GM23338 (cell line): ENCODE measurements at regions not wholly inside any gene's neighbourhood (a gene's known extent, or its start where the extent isn't known, plus 50 kb on each side); places are given as distances from the start of the nearest gene placed in this dataset.

Experiments used
- CREB1 ChIP-seq: fragments of 250-450 bp; sonication (Bioruptor Pico); IDR thresholded peaks from 2 replicates; pipeline ENCODE4 v1.5.0; 2020; ENCODE audit warnings: low read depth, mild to moderate bottlenecking, moderate library complexity
- EZH2 ChIP-seq: fragments of 200-600 bp; sonication (generic); IDR thresholded peaks from one replicate; pipeline ENCODE4 v1.8.0; 2017; ENCODE audit warnings: antibody characterized with exemption, mild to moderate bottlenecking, low read depth; ENCODE audit not compliant: unreplicated experiment
- POLR2AphosphoS5 ChIP-seq: IDR thresholded peaks from 2 replicates; pipeline ENCODE4 v1.6.1; 2016; ENCODE audit warnings: antibody characterized with exemption, low read depth
- ZNF114 ChIP-seq: fragments of 250-450 bp; sonication (Bioruptor Pico); IDR thresholded peaks from 2 replicates; pipeline ENCODE4 v1.5.0; 2020; ENCODE audit warnings: mild to moderate bottlenecking, moderate library complexity
- TF ChIP-seq, protein P1 (sequence below): IDR thresholded peaks from 2 replicates; pipeline ENCODE4 v1.6.1; 2016; ENCODE audit warnings: antibody characterized with exemption
- TF ChIP-seq, protein P2 (sequence below), 2 experiments: fragments of 200-600 bp in 1 of 2; sonication (generic) in 1 of 2; conservative IDR thresholded peaks; 2 replicates each; pipeline versions ENCODE4 v1.5.1 to v1.6.1; 2016 to 2017; ENCODE audit warnings: antibody characterized with exemption in 2 of 2, low read depth in 2 of 2, mild to moderate bottlenecking in 2 of 2, moderate library complexity in 1 of 2
- TF ChIP-seq, protein P3 (sequence below): IDR thresholded peaks from one replicate; pipeline ENCODE4 v1.6.1; 2018; ENCODE audit warnings: antibody characterized with exemption; ENCODE audit not compliant: unreplicated experiment

DNA sequence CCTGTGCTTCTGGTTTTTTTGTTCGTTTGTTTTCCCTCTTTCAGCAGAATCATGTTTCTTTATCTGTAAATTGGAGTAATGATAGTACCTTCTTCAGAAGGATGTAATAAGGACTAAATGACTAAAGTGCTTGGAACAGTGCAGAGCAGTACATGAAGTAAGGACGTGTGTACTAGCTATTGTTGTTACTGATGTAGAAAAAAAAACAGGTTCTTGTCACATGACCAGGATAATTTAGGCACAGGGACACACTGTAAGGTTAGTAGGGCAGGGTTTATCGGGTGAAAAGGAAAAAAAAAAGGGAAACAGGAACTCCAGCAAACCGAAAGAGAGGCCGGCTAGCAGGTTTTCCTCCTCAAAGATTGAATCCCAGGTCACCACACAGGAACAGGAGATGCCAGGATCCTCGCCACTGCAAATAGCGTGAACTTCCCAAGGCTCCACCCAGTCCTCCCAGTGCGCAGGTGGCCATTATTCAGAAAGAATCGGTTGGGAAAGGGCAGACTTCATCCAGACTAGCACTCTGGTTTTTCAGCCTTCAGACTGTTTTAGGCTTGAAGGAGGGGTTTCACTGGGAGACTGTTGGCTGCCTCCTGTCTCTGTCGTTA is 63.8 kb upstream of the PRRC2C start:
- no peak for TF ChIP-seq POLR2AphosphoS5
- no peak for TF ChIP-seq EZH2
- TF ChIP-seq, protein P1, sequence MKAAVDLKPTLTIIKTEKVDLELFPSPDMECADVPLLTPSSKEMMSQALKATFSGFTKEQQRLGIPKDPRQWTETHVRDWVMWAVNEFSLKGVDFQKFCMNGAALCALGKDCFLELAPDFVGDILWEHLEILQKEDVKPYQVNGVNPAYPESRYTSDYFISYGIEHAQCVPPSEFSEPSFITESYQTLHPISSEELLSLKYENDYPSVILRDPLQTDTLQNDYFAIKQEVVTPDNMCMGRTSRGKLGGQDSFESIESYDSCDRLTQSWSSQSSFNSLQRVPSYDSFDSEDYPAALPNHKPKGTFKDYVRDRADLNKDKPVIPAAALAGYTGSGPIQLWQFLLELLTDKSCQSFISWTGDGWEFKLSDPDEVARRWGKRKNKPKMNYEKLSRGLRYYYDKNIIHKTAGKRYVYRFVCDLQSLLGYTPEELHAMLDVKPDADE: no peak
- TF ChIP-seq, protein P2, sequence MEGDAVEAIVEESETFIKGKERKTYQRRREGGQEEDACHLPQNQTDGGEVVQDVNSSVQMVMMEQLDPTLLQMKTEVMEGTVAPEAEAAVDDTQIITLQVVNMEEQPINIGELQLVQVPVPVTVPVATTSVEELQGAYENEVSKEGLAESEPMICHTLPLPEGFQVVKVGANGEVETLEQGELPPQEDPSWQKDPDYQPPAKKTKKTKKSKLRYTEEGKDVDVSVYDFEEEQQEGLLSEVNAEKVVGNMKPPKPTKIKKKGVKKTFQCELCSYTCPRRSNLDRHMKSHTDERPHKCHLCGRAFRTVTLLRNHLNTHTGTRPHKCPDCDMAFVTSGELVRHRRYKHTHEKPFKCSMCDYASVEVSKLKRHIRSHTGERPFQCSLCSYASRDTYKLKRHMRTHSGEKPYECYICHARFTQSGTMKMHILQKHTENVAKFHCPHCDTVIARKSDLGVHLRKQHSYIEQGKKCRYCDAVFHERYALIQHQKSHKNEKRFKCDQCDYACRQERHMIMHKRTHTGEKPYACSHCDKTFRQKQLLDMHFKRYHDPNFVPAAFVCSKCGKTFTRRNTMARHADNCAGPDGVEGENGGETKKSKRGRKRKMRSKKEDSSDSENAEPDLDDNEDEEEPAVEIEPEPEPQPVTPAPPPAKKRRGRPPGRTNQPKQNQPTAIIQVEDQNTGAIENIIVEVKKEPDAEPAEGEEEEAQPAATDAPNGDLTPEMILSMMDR (conservative IDR thresholded peaks at IDR 0.05; ENCODE audit: low read depth in 2 of 2): no peak
- TF ChIP-seq, protein P3, sequence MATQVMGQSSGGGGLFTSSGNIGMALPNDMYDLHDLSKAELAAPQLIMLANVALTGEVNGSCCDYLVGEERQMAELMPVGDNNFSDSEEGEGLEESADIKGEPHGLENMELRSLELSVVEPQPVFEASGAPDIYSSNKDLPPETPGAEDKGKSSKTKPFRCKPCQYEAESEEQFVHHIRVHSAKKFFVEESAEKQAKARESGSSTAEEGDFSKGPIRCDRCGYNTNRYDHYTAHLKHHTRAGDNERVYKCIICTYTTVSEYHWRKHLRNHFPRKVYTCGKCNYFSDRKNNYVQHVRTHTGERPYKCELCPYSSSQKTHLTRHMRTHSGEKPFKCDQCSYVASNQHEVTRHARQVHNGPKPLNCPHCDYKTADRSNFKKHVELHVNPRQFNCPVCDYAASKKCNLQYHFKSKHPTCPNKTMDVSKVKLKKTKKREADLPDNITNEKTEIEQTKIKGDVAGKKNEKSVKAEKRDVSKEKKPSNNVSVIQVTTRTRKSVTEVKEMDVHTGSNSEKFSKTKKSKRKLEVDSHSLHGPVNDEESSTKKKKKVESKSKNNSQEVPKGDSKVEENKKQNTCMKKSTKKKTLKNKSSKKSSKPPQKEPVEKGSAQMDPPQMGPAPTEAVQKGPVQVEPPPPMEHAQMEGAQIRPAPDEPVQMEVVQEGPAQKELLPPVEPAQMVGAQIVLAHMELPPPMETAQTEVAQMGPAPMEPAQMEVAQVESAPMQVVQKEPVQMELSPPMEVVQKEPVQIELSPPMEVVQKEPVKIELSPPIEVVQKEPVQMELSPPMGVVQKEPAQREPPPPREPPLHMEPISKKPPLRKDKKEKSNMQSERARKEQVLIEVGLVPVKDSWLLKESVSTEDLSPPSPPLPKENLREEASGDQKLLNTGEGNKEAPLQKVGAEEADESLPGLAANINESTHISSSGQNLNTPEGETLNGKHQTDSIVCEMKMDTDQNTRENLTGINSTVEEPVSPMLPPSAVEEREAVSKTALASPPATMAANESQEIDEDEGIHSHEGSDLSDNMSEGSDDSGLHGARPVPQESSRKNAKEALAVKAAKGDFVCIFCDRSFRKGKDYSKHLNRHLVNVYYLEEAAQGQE: no peak
- no peak for TF ChIP-seq CREB1 (CRISPR knock-in tag)
- no peak for TF ChIP-seq ZNF114 (CRISPR knock-in tag)
